Hematopoietic multipotent progenitor cell treated with erythropoietin and hydrocortisone succinate and interleukin-3 and kit ligand, for 8 days (in vitro differentiated cells): ENCODE measurements at regions not wholly inside any gene's neighbourhood (a gene's known extent, or its start where the extent isn't known, plus 50 kb on each side); places are given as distances from the start of the nearest gene placed in this dataset.
"Not testable (repeated sequence)": the region's sequence is repeated elsewhere in the genome, so short reads cannot be mapped to it uniquely, and the experiment has no call there.

Experiments used
- DNase-seq: peaks from one replicate; pipeline ENCODE4 v3.0.0-alpha.2; 2015

GRCh38 chr13:28573595-28574373, 78.9 kb upstream of the FLT1 start:
- DNase-seq, result no peak

- DNase-seq, result no peak
Measured at GRCh38 chr13:28572871-28573270, 77.9 kb upstream of the FLT1 start.

GRCh38 chr13:28570356-28570755, 75.4 kb upstream of the FLT1 start:
- DNase-seq, result not testable (repeated sequence)

GRCh38 chr13:28569886-28570285, 75.0 kb upstream of the FLT1 start:
- no peak for DNase-seq

- DNase-seq, result peak; percentile 63
Measured at GRCh38 chr13:28568286-28568685, 73.4 kb upstream of the FLT1 start.

GRCh38 chr13:28566891-28567290, 72.0 kb upstream of the FLT1 start:
- no peak for DNase-seq

- no peak for DNase-seq
Measured at GRCh38 chr13:28566283-28566682, 71.4 kb upstream of the FLT1 start.

GRCh38 chr13:28564030-28564429, 69.1 kb upstream of the FLT1 start:
- DNase-seq, result no peak

GRCh38 chr13:28563609-28564008, 68.7 kb upstream of the FLT1 start:
- no peak for DNase-seq

GRCh38 chr13:28560612-28561011, 65.7 kb upstream of the FLT1 start:
- DNase-seq, result no peak

- no peak for DNase-seq
Measured at GRCh38 chr13:28559636-28560259, 64.8 kb upstream of the FLT1 start.

GRCh38 chr13:28558567-28558966, 63.6 kb upstream of the FLT1 start:
- DNase-seq, result no peak

GRCh38 chr13:28557725-28558520, 63.0 kb upstream of the FLT1 start:
- DNase-seq, result no peak

- no peak for DNase-seq
Measured at GRCh38 chr13:28555096-28555495, 60.2 kb upstream of the FLT1 start.

GRCh38 chr13:28553971-28554370, 59.0 kb upstream of the FLT1 start:
- DNase-seq, result no peak

GRCh38 chr13:28552288-28552687, 57.4 kb upstream of the FLT1 start:
- DNase-seq, result no peak

GRCh38 chr13:28551498-28551895, 56.6 kb upstream of the FLT1 start:
- DNase-seq, result no peak

GRCh38 chr13:28550721-28551497, 56.0 kb upstream of the FLT1 start:
- DNase-seq, result no peak

- DNase-seq, result no peak
Measured at GRCh38 chr13:28550091-28550490, 55.2 kb upstream of the FLT1 start.

- no peak for DNase-seq
Measured at GRCh38 chr13:28548872-28549271, 53.9 kb upstream of the FLT1 start.

GRCh38 chr13:28548468-28548867, 53.5 kb upstream of the FLT1 start:
- no peak for DNase-seq

- no peak for DNase-seq
Measured at GRCh38 chr13:28545583-28546333, 50.8 kb upstream of the FLT1 start.
